Heart left ventricle (tissue), 13 donors: ENCODE measurements at regions not wholly inside any gene's neighbourhood (a gene's known extent, or its start where the extent isn't known, plus 50 kb on each side); places are given as distances from the start of the nearest gene placed in this dataset.
"Not testable (repeated sequence)": the region's sequence is repeated elsewhere in the genome, so short reads cannot be mapped to it uniquely, and the experiment has no call there.

Source experiments
- POLR2A ChIP-seq, 2 donors: fragments of 450-650 bp; IDR thresholded peaks; one replicate each; pipeline ENCODE4 v1.6.1; 2017; ENCODE audit warnings: antibody characterized with exemption in 2 of 2, mild to moderate bottlenecking in 2 of 2, moderate library complexity in 2 of 2
- TF ChIP-seq, protein P1 (sequence below), 12 donors: fragments of 200-600 bp; sonication (generic) in 4 of 12; IDR thresholded peaks; one replicate each; pipeline versions ENCODE4 v1.5.0 to v1.8.0; 2018 to 2022; ENCODE audit warnings: antibody characterized with exemption in 12 of 12, mild to moderate bottlenecking in 5 of 12
- donor health status: ischemic (EF 13 %, LVEDD 7.1; RV severe dilation, severe dysfunction).
- donor health status: DM: no; HTN: yes; CAD: no.
- donor health status: DM: no; HTN: no; CAD: no.
- donor health status: ischemic (EF 25% LVEDD 6.9; RV normal size, moderate dysfunction).
- donor health status: ischemic (EF 25% LVEDD 5.7; RV mildly dilated, moderate dysfunction).
- donor health status: ischemic (EF 35%, LVEDD 5.7; RV mildly dilated, moderate dysfunction).
- donor health status: nonischemic (EF 11% LVEDD 7.7; RV severe dilation, severe dysfunction).
- donor health status: DM: yes; HTN: yes; CAD: no.
- donor health status: PGD.
- donor health status: ischemic (EF 29% LVEDD 5.4; RV normal size, mild dysfunction).
- donor health status: nonischemic (EF 23%, LVEDD 6.1; RV moderate dilation, normal function).

DNA sequence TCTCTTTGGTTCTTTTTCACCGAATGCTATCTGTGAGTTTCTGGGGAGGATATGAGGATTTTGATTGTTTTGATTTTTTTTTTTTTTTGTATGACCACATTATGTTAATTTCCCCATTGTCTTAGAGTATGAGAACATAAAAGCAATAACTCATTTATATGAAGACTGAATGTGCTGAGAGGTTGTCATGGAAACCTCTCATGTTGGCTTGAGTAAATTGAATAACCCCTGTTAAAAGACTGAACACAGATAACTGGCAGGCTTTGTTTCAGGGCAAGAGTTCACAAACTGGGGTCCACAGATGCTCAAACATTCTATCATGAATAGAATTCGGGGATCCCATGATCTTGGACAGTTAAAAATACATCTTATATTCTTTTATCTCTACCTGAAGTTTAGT lies 129.4 kb downstream of the NPIPA7 start:
- TF ChIP-seq, protein P1, sequence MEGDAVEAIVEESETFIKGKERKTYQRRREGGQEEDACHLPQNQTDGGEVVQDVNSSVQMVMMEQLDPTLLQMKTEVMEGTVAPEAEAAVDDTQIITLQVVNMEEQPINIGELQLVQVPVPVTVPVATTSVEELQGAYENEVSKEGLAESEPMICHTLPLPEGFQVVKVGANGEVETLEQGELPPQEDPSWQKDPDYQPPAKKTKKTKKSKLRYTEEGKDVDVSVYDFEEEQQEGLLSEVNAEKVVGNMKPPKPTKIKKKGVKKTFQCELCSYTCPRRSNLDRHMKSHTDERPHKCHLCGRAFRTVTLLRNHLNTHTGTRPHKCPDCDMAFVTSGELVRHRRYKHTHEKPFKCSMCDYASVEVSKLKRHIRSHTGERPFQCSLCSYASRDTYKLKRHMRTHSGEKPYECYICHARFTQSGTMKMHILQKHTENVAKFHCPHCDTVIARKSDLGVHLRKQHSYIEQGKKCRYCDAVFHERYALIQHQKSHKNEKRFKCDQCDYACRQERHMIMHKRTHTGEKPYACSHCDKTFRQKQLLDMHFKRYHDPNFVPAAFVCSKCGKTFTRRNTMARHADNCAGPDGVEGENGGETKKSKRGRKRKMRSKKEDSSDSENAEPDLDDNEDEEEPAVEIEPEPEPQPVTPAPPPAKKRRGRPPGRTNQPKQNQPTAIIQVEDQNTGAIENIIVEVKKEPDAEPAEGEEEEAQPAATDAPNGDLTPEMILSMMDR (IDR thresholded peaks at IDR 0.05), result not testable (repeated sequence)
- not testable (repeated sequence) for TF ChIP-seq POLR2A (IDR thresholded peaks at IDR 0.05)
